ENCODE measurements at regions not wholly inside any gene's neighbourhood (a gene's known extent, or its start where the extent isn't known, plus 50 kb on each side); places are given as distances from the start of the nearest gene placed in this dataset.

GRCh38 chr4:100087743-100088142 is 102.5 kb downstream of the DDIT4L start:
- no peak for TF ChIP-seq REST (IDR thresholded peaks at IDR 0.05; ENCODE audit: insufficient read depth in 1 of 2, low read depth in 2 of 2, low read length in 2 of 2)
- no peak for TF ChIP-seq TAF1 (IDR thresholded peaks at IDR 0.05; ENCODE audit: borderline replicate concordance, insufficient read depth, low read length)
- TF ChIP-seq POLR2AphosphoS5 (IDR thresholded peaks at IDR 0.05; ENCODE audit: low read depth, low read length) = no peak
- TF ChIP-seq SIN3A (IDR thresholded peaks at IDR 0.05; ENCODE audit: borderline replicate concordance, insufficient read depth, low read length) = no peak

Measured in PFSK-1 (cell line).